Stimulated activated CD4-positive, alpha-beta T cell treated with anti-CD3 and anti-CD28 coated beads, Interleukin-15, amount 100 ng/mL, for 48 hours (primary cell): ENCODE measurements at regions not wholly inside any gene's neighbourhood (a gene's known extent, or its start where the extent isn't known, plus 50 kb on each side); places are given as distances from the start of the nearest gene placed in this dataset.
"Not testable (repeated sequence)": the region's sequence is repeated elsewhere in the genome, so short reads cannot be mapped to it uniquely, and the experiment has no call there.

ENCODE experiments used
- DNase-seq, 2 donors: peaks; one replicate each; pipeline ENCODE4 v3.0.0-alpha.2; 2020; ENCODE audit warnings: low read depth in 2 of 2

DNA sequence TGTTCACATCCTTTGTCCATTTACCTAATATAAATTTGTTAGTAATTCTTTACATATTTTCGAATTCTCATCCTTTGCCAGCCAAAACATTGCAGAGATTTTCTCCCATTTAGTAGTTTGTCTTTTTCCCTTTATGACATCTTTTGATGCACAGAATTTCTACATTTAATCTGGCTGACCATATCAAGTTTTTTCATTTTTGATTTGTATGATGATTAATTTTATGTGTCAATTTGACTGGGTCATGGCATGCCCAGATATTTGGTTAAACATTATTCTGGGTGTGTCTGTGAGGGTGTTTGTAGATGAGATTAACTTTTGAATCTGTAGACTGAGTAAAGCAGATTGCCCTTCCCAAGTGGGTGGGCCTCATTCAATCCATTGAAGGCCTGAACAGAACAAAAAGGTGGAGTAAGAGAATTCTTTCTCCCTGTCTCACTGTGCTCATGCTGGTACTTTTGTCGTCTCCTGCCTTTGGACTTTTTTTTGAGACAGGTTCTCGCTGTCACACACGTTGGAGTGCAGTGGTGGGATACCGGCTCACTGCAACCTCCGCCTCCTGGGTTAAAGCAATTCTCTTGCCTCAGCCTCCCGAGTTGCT is 72.1 kb upstream of the EPB41L1 start:
- no peak for DNase-seq

DNA sequence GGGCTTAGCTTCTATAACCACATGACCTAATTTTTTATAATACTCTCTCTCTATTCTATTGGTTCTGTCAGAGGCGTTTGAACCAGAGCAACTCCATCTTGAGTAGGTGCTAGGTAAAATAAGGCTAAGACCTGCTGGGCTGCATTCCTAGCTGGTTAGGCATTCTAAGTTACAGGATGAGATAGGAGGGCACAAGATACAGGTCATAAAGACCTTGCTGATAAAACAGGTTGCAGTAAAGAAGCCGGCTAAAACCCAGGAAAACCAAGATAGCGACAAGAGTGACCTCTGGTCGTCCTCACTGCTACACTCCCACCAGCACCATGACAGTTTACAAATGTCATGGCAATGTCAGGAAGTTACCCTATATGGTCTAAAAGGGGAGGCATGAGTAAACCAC is 71.3 kb upstream of the EPB41L1 start:
- DNase-seq: not testable (repeated sequence)

DNA sequence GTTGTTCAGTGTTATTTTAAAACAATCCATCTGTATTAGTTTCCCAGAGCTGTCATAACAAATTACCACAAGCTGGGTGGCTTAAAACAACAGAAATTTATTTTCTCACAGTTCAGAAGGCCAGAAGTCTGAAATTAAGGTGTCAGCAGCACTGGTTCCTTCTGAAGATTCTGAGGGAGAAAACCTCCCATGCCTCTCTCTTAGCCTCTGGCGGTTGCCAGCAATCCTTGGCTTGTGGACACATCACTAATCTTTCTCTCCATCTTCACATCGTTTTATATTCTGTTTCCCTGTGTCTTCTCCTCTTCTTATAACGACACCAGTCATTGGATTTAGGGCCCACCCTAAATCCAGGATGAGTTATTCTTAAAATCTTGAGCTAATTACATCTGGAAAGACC is 70.2 kb upstream of the EPB41L1 start:
- DNase-seq: no peak

DNA sequence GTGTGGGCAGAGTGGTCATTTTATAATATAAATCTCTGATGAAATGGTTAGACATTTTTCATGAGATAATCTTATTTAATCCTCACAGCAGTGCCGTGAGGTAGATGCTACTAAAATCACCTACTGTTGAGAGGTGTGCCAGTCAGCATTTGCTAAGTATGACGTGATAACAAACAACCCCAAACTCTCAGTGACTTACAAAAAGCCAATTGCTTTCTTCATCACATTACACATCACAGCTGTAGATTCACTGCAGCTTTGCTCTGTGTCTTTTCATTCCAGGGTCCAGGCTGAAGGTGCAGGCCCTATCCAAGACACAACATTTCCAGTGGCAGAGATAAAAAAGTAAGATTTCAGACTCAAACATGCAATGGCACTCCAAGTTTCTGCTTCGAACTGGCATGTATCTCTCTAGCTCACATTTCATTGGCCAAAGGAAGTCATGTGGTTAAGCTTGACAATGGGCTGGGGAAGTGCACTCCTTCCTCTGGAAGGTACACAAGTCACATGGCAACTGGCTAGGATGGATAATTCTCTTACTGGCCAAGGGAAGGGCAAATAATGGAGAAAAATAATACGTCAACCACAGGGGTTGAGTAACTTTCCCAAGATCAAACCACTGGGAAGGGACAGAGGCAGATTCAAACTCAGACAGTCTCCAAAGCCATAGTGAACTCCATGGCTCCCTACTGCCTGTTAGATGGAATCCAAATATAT is 69.5 kb upstream of the EPB41L1 start:
- no peak for DNase-seq

GRCh38 chr20:36085686-36086267 is 68.8 kb upstream of the EPB41L1 start:
- DNase-seq: no peak

GRCh38 chr20:36086767-36087166 is 67.8 kb upstream of the EPB41L1 start:
- no peak for DNase-seq

GRCh38 chr20:36090223-36090622 is 64.3 kb upstream of the EPB41L1 start:
- no peak for DNase-seq

DNA sequence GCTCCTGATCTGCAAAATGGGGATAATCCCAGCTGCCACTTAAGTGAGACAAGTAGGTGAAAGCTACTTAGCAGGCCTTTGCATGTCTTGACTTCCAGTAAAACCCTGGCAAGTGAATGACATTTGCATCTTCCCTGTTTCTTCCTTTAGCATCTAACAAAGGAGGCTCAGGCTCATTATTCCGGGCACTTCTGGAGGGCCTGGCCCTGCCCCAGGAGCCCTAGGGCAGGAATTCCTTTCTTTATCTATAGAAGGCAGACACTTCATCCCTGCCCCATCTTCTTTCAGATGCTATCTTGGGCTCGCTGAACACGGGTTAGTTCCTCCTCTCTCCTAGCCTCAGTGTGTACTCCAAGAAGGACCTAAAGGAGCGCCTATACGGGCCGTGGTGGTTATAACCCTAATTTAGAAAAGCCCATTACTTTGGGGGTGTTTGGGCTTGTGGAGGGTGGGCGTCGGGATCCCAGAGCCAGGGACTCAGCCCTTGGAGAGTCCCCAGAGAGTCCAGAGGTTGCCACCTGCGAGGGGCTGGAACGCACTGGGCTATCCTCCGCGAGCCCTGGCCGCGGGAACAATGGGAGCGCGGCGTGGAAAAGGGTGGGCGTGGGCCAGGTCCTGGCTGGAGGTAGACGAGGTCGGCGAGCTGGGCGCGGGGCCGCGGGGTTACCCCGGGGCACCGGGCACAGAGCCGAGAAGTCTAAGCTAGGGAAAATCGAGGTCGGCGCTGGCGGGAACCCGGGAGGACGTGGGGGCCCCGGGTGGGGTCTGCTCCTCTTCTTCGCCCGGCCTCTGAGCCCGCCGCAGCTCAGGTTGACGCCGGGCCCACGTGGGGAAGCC is 62.8 kb upstream of the EPB41L1 start:
- no peak for DNase-seq

- no peak for DNase-seq
Observed at GRCh38 chr20:36092398-36093024, 62.0 kb upstream of the EPB41L1 start.

DNA sequence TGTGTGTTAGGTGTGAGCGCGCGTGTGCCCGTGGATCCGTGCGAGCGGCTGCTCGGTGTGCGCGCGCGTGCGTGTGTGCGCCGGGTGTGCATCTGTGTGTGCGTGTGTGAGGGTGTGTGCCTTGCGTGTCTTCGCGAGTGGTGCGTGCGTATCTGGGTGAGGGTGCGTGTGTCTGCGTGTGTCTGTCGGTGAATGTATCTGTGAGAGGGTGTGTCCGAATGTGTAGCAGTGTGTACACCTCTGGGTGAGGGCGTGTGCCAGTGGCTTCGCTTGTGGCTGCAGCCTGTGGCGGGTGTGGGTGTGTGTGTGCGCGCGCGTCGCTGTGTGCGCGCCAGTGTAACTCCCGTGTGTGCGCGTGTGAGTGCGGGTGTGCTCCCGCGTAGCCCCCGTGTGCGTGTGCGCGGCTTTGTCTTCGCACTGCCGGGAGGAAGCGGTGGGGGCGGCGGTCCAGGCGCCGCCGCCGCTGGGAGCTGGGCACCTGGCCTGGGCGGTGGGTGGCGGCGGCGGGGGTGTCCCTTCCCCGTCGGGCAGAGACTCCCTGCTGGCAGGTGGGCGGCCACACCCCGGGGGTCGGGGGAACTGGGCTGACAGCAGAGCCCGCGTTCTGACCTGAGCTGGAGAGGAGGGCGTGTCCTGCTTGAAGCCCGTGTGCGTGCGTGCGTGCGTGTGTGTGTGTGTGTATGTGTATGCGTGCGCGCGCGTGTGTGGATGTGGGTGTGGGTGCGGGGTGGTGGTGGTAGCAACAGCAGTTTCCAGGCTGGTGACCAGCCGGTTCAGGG is 61.3 kb upstream of the EPB41L1 start:
- DNase-seq: peak in 1 of 2 donors; percentile 40

GRCh38 chr20:36093804-36094145 is 60.8 kb upstream of the EPB41L1 start:
- DNase-seq: no peak

GRCh38 chr20:36094497-36094896 is 60.0 kb upstream of the EPB41L1 start:
- DNase-seq: no peak

DNA sequence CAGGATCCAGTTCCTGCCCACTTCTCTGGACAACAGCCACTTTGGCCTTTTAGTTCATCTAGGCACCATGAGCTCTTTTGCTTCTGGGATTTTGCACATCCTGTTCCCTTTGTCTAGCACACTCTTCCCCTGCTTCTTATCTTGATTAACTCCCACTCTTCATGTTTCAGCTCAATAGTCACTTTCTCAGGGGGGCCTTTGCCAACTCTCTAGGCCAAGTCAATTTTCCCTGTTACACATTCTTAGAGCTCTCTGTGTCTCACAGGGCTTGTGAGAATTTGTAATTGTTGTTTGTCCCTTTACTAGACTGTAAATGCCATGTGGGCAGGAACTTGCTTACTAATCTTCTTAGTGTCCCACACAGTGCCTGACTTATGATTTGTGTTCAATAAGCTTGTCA is 58.1 kb upstream of the EPB41L1 start:
- no peak for DNase-seq

DNA sequence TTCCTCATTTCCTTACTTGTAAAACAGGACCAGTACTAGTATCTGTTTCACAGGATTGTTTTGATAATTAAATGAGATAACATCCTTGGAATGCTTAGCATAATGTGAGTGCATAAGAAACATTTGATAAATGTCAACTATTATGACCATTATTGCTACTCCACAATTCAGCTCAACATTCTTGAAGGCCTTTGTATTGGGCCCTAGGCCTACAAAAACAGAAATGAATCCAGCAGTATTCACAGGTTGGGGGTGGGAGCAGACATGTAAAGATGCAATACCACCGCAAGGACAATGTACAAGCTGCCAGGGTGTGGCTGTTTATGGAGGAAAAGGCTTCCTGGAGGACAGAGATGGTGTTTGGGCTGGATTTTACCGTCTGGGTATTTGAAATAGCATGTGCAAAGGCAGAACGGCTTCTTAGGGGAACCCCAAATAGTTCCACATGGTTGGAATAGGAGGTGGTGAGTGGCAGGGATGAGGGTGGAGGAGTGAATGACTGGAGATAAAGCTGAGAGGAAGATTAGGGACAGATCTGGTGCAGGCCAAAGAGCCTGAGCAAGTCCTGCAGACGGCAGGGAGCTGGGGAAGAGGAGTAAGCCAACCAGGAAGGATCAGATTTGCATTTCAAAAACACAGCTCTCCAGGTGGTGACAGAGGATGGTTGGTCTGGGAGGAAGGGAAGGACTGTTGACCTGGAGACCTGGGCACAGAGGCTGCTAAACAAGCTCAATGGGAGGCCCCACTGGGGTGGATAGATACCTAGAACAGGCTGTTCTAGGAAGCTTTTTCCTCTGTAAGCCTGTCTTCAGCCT is 57.0 kb upstream of the EPB41L1 start:
- DNase-seq: no peak

GRCh38 chr20:36098364-36098763 is 56.2 kb upstream of the EPB41L1 start:
- no peak for DNase-seq

DNA sequence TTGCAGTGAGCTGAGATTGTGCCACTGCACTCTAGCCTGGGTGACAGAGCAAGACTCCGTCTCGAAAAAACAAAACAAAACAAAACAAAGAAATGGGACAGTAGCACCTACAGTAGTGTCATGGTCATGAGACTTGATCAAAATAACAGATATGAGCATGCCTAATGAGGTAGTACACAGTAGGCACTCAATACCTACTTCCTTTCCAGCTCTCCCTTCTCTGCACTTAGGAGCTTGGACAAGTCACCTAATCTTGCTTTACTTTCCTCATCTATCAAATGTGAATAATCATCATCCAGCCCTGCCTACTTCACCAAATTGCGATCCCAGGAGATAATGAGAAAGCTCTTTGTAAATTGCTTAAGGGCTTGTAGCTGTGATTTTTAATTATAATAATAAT is 55.4 kb upstream of the EPB41L1 start:
- no peak for DNase-seq

DNA sequence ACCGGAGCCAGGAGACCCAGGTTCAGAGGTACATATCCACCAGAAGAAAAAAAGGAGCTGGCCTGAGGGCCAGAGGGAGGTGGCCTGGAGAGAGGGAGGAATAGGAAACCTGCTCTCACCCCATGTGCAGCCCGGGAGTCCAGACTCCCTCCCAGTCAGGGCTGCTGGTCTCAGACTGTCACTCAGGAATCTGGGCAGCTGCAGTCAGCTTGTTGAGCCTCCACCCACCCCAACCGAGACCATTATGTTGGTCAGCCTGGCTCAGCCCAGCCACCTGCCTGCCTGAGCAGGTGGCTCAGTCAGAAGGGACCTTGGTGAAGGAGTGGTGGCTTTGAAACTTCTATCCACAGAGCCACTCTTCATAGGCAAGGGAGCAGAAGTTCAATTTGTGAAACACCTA is 53.3 kb upstream of the EPB41L1 start:
- DNase-seq: no peak

DNA sequence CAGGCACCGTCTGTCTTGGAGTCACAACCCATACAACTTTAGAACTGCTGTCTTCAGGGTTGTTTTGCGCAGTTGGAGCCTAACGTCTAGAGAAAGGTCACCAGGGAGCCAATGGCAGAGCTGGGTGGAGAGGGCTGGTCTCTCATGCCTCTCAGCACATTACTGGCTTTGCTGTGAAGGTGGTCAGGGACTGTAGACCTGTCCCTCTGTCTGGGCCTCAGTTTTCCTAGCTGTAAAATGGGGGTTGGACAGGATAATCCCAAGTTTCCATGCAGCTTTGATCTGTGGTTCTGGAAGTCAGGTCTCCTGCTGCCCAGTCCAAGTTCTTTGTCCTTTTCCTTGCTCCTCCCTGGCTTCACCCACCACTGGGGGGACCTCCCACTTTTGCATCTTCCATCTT is 52.2 kb upstream of the EPB41L1 start:
- no peak for DNase-seq

- no peak for DNase-seq
Observed at GRCh38 chr20:36102809-36103596, 51.5 kb upstream of the EPB41L1 start.

GRCh38 chr20:36104244-36104643 is 50.3 kb upstream of the EPB41L1 start:
- no peak for DNase-seq
